ENCODE measurements at regions not wholly inside any gene's neighbourhood (a gene's known extent, or its start where the extent isn't known, plus 50 kb on each side); places are given as distances from the start of the nearest gene placed in this dataset.

- TF ChIP-seq CTCF (IDR thresholded peaks at IDR 0.05; ENCODE audit: low read depth, low read length, missing control alignments), result no peak
- no peak overlapping the region for H3K4me3 ChIP-seq (ENCODE audit: low read depth, low read length)
- DNase-seq (ENCODE audit: low read depth), result no peak
Measured at GRCh38 chr11:15723966-15724365, 609.2 kb downstream of the INSC start.

GRCh38 chr11:15724601-15725000 lies 609.9 kb downstream of the INSC start:
- no peak for TF ChIP-seq CTCF (IDR thresholded peaks at IDR 0.05; ENCODE audit: low read depth, low read length, missing control alignments)
- DNase-seq (ENCODE audit: low read depth), result no peak
- no peak overlapping the region for H3K4me3 ChIP-seq (ENCODE audit: low read depth, low read length)

- DNase-seq (ENCODE audit: low read depth), result no peak
- no peak for TF ChIP-seq CTCF (IDR thresholded peaks at IDR 0.05; ENCODE audit: low read depth, low read length, missing control alignments)
- no peak overlapping the region for H3K4me3 ChIP-seq (ENCODE audit: low read depth, low read length)
Measured at GRCh38 chr11:15725246-15725645, 610.5 kb downstream of the INSC start.

DNA sequence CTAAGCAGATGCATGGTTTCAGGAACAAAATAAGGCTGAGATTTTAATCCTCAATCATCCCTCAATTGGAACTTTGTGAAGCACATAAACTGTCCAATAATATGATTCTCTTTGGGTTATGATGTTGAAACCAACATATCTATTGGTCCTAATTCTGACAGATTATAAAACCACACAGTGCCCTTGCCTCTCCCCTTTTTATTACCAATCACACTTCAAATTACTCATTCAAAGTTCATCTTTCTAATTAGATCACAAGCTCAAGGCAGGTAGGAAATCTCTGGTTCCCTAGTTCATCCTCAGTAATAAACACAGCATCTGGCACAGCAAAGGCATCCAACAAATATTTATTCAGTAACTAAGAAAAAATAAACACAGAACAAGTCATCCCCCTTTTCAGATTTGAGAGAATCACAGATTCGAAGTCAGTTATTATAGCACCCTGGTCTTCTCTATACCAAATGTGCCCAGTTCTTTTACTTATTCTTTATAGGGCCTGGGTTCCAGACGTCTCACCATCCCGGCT lies 611.6 kb downstream of the INSC start:
- no peak overlapping the region for H3K4me3 ChIP-seq (ENCODE audit: low read depth, low read length)
- TF ChIP-seq CTCF (IDR thresholded peaks at IDR 0.05; ENCODE audit: low read depth, low read length, missing control alignments), result no peak
- DNase-seq (ENCODE audit: low read depth), result no peak

GRCh38 chr11:15726893-15727519 lies 612.3 kb downstream of the INSC start:
- H3K4me3 ChIP-seq (ENCODE audit: low read depth, low read length), result no peak overlapping the region
- no peak for DNase-seq (ENCODE audit: low read depth)
- TF ChIP-seq CTCF (IDR thresholded peaks at IDR 0.05; ENCODE audit: low read depth, low read length, missing control alignments), result no peak

DNA sequence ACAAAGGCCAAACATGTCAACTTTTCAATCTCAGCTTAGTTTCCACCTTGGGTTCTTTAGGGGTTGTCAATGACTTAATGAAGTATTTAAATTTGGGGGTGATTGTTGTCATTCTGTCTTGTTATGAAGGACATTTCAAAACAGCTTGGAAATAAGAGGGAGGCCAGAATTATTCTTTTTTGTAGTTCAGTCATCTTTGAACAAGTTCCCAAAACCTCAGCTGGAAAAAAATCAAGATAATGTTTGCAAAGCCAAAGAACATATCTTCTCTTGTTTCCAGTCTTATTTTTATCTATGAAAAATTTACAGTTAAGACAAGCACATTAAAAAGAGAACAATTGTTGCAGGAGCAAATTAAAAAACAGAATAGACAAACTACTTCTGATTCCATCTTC lies 612.8 kb downstream of the INSC start:
- H3K4me3 ChIP-seq (ENCODE audit: low read depth, low read length), result no peak overlapping the region
- DNase-seq (ENCODE audit: low read depth), result no peak
- TF ChIP-seq CTCF (IDR thresholded peaks at IDR 0.05; ENCODE audit: low read depth, low read length, missing control alignments), result no peak

DNA sequence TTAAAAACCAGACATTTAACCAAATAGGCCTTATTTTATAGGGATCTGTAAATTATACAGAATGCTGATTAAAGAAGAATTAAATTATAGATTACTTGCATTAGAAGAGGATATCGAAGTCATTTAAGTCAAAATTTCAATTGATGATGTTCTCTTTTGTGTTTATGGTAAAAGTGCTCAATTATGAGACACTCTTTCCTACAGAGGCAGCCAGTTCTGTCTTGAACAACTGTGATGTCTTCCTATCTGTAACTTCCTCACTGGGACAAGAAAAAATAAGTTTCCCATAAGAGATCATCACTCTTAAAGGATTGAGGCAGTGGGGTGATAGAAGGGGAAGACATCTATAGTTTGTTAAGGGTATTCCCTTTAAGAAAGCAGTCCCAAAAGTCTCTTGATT lies 613.5 kb downstream of the INSC start:
- no peak for DNase-seq (ENCODE audit: low read depth)
- H3K4me3 ChIP-seq (ENCODE audit: low read depth, low read length), result no peak overlapping the region
- TF ChIP-seq CTCF (IDR thresholded peaks at IDR 0.05; ENCODE audit: low read depth, low read length, missing control alignments), result no peak
